Adrenal gland (tissue), 9 donors: ENCODE measurements at regions not wholly inside any gene's neighbourhood (a gene's known extent, or its start where the extent isn't known, plus 50 kb on each side); places are given as distances from the start of the nearest gene placed in this dataset.
"Not testable (repeated sequence)": the region's sequence is repeated elsewhere in the genome, so short reads cannot be mapped to it uniquely, and the experiment has no call there.

ENCODE experiments used
- DNase-seq, 7 donors: peaks; one replicate each; pipeline ENCODE4 v3.0.0-alpha.2; 2019 to 2020
- H3K27ac ChIP-seq, 5 donors: fragments of 200-600 bp; sonication (generic) in 4 of 5; 1 replicate in 3 of 5; 2 replicates in 2 of 5; pipeline versions ENCODE4 v1.5.1 to v1.8.0; 2016 to 2020; ENCODE audit warnings: mild to moderate bottlenecking in 1 of 5
- H3K27me3 ChIP-seq: fragments of 200-600 bp; 2 replicates; pipeline ENCODE4 v1.8.0; 2021
- H3K36me3 ChIP-seq, 2 donors: fragments of 200-600 bp; replicated peaks in 1 of 2; 1 replicate in 1 of 2; 2 replicates in 1 of 2; pipeline versions ENCODE4 v1.5.1 to v1.8.0; 2018 to 2022
- H3K4me1 ChIP-seq, 2 donors: fragments of 200-600 bp; replicated peaks in 1 of 2; 1 replicate in 1 of 2; 2 replicates in 1 of 2; pipeline versions ENCODE4 v1.5.1 to v1.8.0; 2018 to 2021
- H3K4me3 ChIP-seq, 4 donors: fragments of 200-600 bp; sonication (generic) in 3 of 4; one replicate each; pipeline ENCODE4 v1.5.1; 2016 to 2018
- H3K9me3 ChIP-seq, 3 donors: fragments of 200-600 bp; sonication (generic) in 1 of 3; replicated peaks in 1 of 3; 1 replicate in 2 of 3; 2 replicates in 1 of 3; pipeline versions ENCODE4 v1.5.1 to v1.8.0; 2016 to 2021
- POLR2A ChIP-seq, 2 donors: fragments of 450-650 bp; IDR thresholded peaks; one replicate each; pipeline ENCODE4 v1.6.1; 2017; ENCODE audit warnings: antibody characterized with exemption in 2 of 2, mild to moderate bottlenecking in 2 of 2, moderate library complexity in 1 of 2
- WGBS, 4 donors: extraction: QIAGEN DNeasy Blood & Tissue Kit in 2 of 4; methylation state at CpG; one replicate each; pipeline versions ENCODE4 v1.1.5 to v1.1.7; 2013 to 2017; 5-methylcytosine and 5-hydroxymethylcytosine counted together
- intact Hi-C, 2 donors: fragments of 100-400 bp; cut with DNase I; formaldehyde crosslinking; loops; one replicate each; pipeline versions ENCODE4 v1.14.1 to v1.15.0; 2022 to 2023
- TF ChIP-seq, protein P1 (sequence below), 6 experiments: fragments of 450-650 bp in 4 of 6; fragments of 200-600 bp in 2 of 6; sonication (generic) in 1 of 6; IDR thresholded peaks; 1 replicate in 5 of 6; 2 replicates in 1 of 6; pipeline versions ENCODE4 v1.5.1 to v1.8.0; 2016 to 2021; ENCODE audit warnings: antibody characterized with exemption in 6 of 6, mild to moderate bottlenecking in 2 of 6, moderate library complexity in 1 of 6
- donor health status: healthy with polysubstance abuse.
- donor health status: Bipolar disorder and iron deficiency.
- donor health status: DM: yes; HTN: yes; CAD: no.
- donor health status: DM: no; HTN: no; CAD: no.
- donor health status: DM: no; HTN: no; CAD: no.

DNA sequence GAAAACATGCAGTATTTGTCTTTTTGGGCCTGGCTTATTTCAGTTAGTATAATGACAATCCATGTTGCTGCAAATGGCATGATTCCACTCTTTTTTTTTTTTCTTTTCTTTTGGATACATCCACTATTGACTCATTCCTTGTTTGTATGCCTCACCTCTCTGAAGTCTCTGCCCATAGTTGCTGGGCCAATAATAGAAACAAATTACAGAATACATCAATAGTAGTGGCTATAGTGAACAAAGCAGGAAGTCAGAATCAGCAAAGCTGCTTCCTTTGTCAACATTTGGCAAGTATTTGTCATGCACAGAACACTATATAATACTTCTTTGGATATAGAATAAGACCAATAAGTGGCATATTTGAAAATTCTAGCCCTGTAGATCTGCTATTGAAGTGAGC lies 609.7 kb downstream of the STK39 start:
- H3K27me3 ChIP-seq, result no peaks in the 10 kb centered on the region

DNA sequence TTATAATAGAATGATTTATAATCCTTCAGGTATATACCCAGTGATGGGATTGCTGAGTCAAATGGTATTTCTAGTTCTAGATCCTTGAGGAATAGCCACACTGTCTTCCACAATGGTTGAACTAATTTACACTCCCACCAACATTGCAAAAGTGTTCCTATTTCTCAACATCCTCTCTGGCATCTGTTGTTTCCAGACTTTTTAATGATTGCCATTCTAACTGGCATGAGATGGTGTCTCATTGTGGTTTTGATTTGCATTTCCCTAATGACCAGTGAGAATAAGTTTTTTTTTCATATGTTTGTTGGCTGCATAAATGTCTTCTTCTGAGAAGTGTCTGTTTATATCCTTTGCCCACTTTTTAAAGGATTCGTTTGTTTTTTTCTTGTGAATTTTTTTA lies 615.1 kb downstream of the STK39 start:
- intact Hi-C loops, H3K4me1 ChIP-seq, H3K36me3 ChIP-seq, H3K27ac ChIP-seq, H3K27me3 ChIP-seq, DNase-seq, H3K4me3 ChIP-seq, H3K9me3 ChIP-seq: not testable (repeated sequence)
- WGBS, 4 donors, result 74 to 86% (median 80%) methylated on average over 1 of the region's 1 CpG

More for the DNA sequence above, 609.7 kb downstream of the STK39 start:
- intact Hi-C loops, result no loop called here
- H3K27ac ChIP-seq, result no peak overlapping the region
- H3K4me1 ChIP-seq, result no peaks in the 10 kb centered on the region
- no peak for DNase-seq
- H3K36me3 ChIP-seq, result no peaks in the 10 kb centered on the region
- no peak overlapping the region for H3K4me3 ChIP-seq
- no peaks in the 10 kb centered on the region for H3K9me3 ChIP-seq
- TF ChIP-seq, protein P1, sequence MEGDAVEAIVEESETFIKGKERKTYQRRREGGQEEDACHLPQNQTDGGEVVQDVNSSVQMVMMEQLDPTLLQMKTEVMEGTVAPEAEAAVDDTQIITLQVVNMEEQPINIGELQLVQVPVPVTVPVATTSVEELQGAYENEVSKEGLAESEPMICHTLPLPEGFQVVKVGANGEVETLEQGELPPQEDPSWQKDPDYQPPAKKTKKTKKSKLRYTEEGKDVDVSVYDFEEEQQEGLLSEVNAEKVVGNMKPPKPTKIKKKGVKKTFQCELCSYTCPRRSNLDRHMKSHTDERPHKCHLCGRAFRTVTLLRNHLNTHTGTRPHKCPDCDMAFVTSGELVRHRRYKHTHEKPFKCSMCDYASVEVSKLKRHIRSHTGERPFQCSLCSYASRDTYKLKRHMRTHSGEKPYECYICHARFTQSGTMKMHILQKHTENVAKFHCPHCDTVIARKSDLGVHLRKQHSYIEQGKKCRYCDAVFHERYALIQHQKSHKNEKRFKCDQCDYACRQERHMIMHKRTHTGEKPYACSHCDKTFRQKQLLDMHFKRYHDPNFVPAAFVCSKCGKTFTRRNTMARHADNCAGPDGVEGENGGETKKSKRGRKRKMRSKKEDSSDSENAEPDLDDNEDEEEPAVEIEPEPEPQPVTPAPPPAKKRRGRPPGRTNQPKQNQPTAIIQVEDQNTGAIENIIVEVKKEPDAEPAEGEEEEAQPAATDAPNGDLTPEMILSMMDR (IDR thresholded peaks at IDR 0.05), result no peak
- no peak for TF ChIP-seq POLR2A (IDR thresholded peaks at IDR 0.05)

DNA sequence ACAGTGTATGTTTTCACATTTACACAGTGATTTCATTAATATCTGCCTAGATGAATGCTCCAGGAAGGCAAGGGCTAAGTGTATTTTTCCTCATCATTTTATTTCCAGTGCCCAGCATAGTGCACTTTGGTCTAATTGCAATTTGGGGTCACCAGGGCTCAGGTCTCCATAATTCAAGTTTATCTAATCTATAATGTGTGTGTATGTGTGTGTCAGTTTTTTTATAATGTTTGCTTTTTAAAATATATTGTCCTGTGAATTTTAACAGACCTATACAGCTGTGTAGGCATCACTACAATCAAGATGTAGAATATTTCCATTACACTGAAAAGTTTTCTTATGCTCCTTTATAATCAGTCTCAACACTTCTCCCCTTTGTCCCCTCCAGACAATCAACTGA lies 620.4 kb downstream of the STK39 start:
- no peak for DNase-seq
- intact Hi-C loops, result no loop called here
- H3K36me3 ChIP-seq, result no peaks in the 10 kb centered on the region
- H3K9me3 ChIP-seq, result no peaks in the 10 kb centered on the region
- no peak overlapping the region for H3K4me3 ChIP-seq
- H3K4me1 ChIP-seq, result no peaks in the 10 kb centered on the region
- no peak for TF ChIP-seq POLR2A (IDR thresholded peaks at IDR 0.05)
- TF ChIP-seq, protein P1 (IDR thresholded peaks at IDR 0.05), result no peak
- H3K27ac ChIP-seq, result no peak overlapping the region
- no peaks in the 10 kb centered on the region for H3K27me3 ChIP-seq

DNA sequence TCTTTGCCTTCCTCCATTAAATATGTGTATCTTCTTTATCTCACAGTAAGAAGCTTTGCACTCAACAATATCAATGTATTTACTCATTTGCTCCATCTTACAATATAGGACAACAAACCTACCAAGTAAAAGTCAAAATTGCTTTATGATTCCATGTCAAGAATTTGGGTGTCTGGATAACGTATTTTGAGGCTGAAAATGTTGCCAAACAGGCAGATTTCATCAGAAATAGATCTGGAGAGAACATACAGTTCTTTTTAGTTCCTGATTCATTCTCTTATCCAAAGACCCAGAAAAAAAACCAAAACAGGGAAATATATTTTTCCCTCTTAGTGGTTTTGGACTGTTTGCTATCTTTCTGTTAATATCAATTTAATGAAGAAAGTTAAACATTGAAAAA lies 621.1 kb downstream of the STK39 start:
- intact Hi-C loops, result no loop called here
- WGBS, 4 donors, result 35 to 45% (median 40%) methylated on average over 1 of the region's 1 CpG
- H3K9me3 ChIP-seq, result no peaks in the 10 kb centered on the region

DNA sequence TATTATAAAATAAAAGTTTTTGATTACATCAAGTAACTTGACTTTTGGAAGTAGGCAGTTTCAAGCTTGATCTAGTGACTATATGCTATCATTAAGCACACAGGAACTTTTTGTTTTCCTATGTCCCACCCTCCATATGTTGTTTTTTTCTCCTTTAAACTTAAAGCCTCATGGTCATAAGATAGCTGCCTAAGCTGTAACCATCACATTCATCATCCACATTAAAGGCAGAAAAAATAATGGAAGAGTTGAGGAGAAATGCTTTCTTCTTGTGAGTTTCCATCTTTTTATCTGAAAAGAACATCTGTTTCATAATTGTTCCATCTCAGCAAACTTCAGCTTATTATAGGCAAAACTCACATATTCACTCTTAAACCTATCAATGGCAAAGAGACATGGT lies 630.4 kb downstream of the STK39 start:
- Histone ChIP-seq H3K4me1 (no peaks in the 10 kb centered on the region), H3K27ac (no peak overlapping the region), H3K9me3 (peaks cover 0 to 6% (median 0%) of the 10 kb centered on the region in 3 donors), H3K4me3 (no peak overlapping the region), H3K36me3 (no peaks in the 10 kb centered on the region), H3K27me3 (no peaks in the 10 kb centered on the region)
- no peak for DNase-seq
- intact Hi-C loops, result no loop called here
- no peak for TF ChIP-seq POLR2A (IDR thresholded peaks at IDR 0.05)
- TF ChIP-seq, protein P1 (IDR thresholded peaks at IDR 0.05), result no peak

More for the DNA sequence above, 621.1 kb downstream of the STK39 start:
- H3K27ac ChIP-seq, result no peak overlapping the region
- no peak for TF ChIP-seq POLR2A (IDR thresholded peaks at IDR 0.05)
- TF ChIP-seq, protein P1 (IDR thresholded peaks at IDR 0.05), result no peak
- no peaks in the 10 kb centered on the region for H3K27me3 ChIP-seq
- no peak overlapping the region for H3K4me3 ChIP-seq
- no peaks in the 10 kb centered on the region for H3K4me1 ChIP-seq
- DNase-seq, result no peak
- no peaks in the 10 kb centered on the region for H3K36me3 ChIP-seq
